ENCODE measurements at regions not wholly inside any gene's neighbourhood (a gene's known extent, or its start where the extent isn't known, plus 50 kb on each side); places are given as distances from the start of the nearest gene placed in this dataset.

DNA sequence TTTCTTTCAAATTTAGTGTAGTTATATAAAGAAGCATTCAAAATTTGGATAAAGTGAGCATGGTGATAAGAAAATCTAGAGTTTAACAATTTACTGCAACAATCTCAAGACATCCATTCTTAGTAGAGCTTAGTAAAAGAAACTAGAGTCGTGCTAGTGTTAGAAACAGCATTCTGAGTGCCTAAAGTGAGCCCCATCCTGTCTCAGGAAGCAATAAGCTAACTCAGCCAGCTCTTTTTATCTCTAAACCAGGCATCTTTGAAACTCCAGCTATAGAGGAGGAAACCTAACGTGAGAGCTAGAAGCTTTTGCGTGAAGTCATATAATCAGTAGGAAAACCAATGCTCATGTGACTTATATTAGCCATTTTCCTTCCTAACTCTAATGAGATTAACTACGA is 1187.1 kb upstream of the EPHA6 start:
- no peak for TF ChIP-seq POLR2A (IDR thresholded peaks at IDR 0.05; ENCODE audit: extremely low read depth, insufficient read length)
- TF ChIP-seq, protein P1, sequence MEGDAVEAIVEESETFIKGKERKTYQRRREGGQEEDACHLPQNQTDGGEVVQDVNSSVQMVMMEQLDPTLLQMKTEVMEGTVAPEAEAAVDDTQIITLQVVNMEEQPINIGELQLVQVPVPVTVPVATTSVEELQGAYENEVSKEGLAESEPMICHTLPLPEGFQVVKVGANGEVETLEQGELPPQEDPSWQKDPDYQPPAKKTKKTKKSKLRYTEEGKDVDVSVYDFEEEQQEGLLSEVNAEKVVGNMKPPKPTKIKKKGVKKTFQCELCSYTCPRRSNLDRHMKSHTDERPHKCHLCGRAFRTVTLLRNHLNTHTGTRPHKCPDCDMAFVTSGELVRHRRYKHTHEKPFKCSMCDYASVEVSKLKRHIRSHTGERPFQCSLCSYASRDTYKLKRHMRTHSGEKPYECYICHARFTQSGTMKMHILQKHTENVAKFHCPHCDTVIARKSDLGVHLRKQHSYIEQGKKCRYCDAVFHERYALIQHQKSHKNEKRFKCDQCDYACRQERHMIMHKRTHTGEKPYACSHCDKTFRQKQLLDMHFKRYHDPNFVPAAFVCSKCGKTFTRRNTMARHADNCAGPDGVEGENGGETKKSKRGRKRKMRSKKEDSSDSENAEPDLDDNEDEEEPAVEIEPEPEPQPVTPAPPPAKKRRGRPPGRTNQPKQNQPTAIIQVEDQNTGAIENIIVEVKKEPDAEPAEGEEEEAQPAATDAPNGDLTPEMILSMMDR (IDR thresholded peaks at IDR 0.05; ENCODE audit: low read depth, low read length): no peak
